T-helper 2 cell treated with Interferon-gamma antibody and Interleukin-4, amounts not matched to agents 100 ng/mL and 5 ng/mL, for 36 hours (primary cell): ENCODE measurements at regions not wholly inside any gene's neighbourhood (a gene's known extent, or its start where the extent isn't known, plus 50 kb on each side); places are given as distances from the start of the nearest gene placed in this dataset.
"Not testable (repeated sequence)": the region's sequence is repeated elsewhere in the genome, so short reads cannot be mapped to it uniquely, and the experiment has no call there.

Experiments
- intact Hi-C: fragments of 100-400 bp; cut with micrococcal nuclease; formaldehyde crosslinking; loops from one replicate; pipeline ENCODE4 v1.15.1; 2023

DNA sequence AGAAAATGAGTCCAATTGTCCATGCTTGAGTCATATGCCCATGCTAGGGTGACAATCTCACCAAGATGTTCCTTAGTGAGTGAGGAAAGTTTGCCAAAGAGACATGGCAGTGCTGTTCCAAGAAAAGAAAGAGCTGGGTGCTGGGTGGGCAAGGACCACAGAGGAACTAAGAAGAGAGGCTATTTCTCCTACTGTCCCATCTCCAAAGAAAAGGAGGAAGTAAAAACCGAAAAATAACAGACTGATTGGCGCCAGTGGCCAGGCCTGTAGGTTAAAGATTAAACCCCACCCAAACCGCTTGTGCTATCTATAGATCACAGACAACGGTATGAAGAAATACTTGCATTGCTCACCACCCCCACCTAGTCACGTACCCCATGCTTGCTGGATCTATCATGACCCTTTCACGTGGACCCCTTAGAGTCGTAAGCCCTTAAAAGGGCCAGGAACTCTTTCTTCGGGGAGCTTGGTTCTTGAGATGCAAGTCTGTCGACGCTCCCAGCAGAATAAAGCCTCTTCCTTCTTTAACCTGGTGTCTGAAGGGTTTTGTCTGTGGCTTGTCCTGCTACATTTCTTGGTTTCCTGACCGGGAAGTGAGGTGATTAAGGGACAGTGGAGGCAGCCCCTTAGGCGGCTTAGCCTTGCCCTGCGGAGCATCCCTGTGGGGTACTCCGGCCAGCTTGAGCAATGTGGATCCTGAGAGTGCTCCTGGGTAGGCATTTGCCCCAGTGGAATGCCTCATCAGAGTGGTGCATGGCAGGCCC lies 606.5 kb downstream of the UQCRFS1 start:
- intact Hi-C loops, result no loop called here

DNA sequence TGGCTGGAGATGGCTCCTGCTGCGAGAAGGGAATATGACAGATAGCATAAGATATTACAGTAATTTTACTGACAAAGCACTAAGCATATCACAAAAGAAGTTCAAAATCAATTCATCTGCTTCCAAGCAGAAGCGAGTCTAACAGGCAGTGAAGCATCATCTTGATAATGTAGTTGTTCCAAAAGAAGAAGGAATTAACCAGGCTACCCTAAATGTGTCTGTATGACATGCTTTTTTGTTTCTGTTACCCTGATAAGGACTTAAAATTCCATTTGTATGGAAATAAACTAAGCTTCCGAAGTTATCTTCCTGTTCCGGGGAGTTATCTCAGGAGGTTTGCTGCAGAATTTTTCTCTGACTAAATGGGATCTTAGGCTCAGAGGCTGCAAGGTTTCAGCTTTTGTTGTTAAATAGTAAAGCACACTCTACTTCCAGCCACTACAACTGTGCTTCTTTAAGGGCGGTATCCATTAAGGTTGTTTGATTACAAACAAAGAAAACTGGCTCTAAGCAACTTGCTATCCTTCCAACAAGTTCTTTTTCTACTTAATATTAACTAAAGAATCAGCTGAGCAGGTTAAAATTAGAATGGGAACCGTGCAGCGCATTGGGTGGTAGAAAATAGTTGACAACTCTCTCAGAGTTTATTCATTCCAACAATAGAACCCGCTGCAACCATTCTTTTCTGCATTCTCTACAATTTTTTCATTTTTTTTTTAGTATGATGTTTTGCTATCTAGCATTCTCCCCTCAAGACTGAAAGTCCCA lies 607.3 kb downstream of the UQCRFS1 start:
- intact Hi-C loops, result no loop called here

DNA sequence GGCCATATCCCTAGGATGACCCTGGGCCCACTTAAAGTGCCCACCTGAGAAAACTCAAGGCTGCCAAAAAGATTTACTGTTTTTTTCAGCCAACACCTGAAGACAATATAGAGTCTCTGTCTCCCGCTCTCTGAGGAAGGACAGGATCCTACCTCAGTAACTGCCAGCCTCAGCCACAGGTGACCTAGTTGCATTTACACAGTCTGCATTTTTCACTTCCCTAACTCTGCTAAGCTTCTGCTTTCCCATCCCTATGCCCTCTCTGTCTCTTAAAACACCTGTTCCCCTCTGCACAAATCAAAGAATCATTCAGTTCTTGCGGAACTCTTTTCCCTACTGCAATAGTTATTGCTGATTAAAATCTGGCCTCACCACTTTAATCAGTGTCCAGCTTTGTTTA lies 609.5 kb downstream of the UQCRFS1 start:
- intact Hi-C loops, result no loop called here

DNA sequence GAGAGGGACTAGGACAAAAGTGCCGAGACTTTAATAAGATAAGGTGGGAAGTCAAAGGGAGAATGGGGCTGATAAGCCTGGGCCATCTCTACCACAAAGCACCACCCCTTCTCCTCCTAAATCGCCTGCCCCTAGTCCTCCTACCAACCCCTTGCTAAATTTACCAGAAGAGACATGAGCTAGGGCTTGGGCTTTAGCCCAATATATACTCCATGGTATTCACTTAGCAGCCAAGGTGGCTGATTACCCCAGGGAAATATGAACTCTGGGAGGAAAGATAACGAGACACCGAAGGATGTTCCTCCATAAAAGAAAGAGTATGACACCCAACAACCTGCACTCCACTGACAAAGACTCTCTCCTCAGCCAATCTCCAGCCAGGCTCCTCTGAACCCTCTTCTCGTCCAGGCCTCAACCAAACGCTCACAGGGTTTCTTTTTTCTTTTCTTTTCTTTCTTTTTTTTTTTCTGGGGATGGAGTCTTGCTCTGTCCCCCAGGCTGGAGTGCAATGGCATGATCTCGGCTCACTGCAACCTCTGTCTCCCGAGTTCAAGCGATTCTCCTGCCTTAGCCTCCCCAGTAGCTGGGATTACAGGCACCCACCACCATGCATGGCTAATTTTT lies 610.2 kb downstream of the UQCRFS1 start:
- intact Hi-C loops, result no loop called here

DNA sequence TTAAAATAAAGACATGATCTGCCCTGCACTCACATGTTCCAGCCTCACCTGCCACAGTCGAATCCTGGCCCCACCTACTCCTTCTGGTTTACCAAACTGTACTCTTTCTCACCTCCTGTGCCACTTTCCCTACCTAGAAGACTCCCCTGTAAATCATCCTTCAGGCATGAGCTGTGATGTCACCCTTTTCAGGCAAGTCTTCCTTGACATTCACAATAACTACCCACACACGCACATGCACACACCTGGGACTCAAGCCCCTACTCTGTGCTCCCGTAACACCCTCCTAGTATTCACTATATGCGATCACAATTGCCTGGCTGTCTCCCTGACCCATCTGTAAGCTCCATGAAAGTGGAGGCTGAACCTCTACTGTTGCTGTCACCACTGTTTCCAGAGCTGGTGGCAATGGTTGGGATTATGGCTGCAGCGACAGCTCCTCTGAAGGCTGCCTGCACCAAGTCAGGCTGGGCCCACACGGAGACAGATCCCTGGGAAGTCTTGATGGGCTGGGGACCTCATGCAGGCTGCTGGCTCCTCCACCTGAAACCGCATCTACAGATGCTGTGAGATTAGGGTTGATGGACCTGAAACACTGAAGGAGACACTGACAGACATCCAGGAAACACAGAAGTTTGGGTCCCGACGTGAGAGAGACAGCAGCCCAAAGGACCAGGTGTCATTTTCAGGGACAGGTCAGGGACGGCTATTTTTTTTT lies 611.1 kb downstream of the UQCRFS1 start:
- intact Hi-C loops, result no loop called here

DNA sequence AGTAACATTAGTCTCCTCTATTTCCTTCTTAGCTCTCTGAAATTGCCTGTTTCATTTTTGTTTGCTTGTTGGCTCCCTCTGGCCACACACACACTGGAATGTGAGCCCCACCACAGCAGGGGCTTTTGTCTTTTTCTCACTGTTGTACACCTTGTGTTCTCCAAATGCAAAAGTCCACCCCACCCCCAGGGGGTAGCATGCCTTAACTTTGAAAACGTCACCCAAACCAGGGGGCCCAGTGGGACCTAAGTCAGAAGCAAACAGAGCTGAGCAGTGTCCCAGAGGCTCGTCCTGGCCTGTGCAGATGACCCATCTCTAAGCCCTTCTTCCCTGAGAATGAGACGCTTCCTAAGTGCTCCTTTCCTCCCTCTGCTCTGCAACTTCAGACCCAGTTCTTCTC lies 614.1 kb downstream of the UQCRFS1 start:
- intact Hi-C loops, result no loop called here

DNA sequence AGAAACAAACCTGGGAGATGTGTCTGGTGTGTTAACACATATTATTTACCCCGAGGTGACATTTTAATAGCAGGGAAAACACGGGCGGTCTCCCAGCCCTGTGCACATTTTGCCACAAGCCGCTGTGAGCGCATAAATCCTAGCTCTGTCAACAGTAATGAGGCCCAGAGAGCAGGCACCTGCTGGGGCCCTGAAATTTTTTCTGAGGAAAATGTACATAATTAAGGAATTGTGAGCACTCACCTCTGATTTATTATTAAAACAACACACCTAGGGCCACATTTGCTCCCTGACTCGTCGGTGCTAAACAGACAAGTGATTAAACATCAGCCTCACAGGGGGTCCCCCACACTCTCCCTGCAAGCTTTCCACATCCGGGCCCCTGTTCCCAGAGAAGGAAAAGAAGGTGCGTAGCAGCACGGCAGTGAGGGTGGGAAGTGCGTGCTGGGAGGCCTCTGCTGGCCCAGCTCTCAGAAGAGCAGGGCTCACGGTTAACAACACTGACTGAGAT lies 616.3 kb downstream of the UQCRFS1 start:
- intact Hi-C loops, result no loop called here

DNA sequence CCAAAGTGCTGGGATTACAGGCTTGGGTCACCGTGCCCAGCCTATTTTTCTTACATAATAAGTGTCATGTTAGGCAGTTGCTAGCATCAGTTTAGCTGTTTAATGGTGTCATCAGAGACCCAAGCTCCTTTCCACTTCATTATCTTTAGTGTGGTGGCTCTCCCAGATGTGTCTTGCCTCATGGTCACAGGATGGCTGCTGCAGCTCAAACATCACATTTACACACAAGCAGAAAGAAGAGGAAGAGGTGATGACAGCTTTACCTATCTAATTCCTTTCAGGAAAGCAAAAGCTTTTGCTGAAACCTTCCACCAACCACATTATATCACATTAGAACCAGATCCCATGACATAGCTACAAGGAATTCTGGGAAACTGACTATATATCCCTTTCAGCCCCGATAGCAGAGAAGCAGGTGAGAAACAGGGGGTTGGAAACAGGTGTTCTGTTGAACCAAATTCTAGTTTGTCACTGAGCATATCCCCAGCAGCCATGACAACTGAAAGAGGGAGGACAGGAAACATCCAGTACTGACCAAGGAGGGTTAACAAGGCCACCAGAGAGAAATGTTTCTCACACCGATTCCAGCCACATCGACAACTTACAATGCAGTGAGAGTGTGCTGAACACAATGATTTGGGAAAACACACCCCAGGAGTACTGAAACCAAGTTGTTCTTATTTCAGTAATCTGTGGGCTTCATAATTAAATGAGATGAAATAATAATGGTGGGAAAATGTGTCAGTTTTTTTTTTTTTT lies 617.0 kb downstream of the UQCRFS1 start:
- intact Hi-C loops, result no loop called here

DNA sequence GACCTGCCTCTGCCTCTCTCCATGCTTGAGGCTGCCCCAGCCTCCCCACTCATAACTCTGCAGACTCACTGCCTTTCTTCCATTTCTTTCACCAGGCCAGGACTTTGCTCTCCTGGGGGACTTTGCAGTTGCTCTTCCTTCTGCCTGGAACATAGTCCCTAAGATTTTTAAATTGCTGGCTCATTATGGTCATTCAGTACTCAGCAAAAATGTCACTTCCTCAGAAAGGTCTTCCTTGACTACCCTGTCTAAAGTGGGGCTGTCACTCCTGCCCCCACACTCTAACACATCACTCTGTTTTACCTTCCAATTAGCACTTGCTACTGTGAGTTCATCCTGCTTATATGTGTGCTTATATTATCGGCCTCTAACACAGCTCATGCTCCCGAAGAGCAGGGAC lies 618.2 kb downstream of the UQCRFS1 start:
- intact Hi-C loops, result no loop called here

DNA sequence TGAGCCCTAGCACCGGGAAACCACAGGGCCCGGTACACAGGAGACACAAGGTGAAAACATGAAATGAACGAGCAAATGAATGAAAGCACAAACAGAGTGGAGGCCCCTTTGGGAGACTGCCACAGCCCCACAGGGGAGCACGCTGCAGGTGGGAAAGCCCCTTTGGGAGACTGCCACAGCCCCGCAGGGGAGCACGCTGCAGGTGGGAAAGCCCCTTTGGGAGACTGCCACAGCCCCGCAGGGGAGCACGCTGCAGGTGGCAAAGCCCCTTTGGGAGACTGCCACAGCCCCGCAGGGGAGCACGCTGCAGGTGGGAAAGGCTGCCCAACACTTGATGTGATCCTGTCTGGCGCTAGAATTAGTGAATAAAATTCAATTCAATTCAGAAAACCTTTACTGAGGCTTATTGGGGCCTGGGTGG lies 623.0 kb downstream of the UQCRFS1 start:
- intact Hi-C loops, result not testable (repeated sequence)

DNA sequence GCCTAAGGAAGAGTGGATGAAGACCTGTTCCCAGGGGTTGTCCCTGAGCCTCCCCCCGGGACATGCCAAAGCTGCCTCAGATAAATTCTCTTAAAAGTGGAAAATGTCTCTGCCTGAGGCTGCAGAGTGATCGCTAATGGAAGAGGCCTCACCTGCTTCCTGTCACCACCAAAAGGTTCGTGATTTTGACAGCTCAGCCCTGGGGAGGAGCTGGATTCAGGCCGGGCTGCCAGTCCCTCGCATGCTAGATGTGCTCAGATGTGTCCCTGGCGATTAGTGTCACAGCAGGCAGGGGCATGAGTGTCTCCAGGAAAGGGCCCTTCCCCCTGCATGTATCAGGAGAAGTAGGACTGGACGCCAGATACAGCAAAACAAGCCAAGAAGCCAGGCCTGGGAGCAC lies 626.5 kb downstream of the UQCRFS1 start:
- intact Hi-C loops, result no loop called here

DNA sequence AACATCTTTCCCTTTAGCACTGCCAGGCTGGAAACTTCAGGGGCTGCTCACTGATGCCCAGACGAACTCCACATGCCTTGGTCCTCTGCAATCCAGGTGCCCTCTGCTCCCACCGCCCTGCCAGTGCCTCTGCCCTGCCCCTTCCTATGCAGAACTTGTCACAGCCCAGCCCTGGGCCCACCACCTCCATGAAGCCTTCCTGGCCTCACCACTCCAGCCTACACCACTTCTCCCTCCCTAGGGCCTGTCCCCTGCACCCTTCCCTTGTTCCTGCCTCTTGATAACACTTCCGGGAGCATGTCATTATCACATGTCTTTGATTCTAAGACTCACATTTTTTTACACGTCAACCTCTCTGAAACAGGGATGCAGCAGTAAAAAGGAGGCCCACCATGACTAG lies 627.2 kb downstream of the UQCRFS1 start:
- intact Hi-C loops, result no loop called here

DNA sequence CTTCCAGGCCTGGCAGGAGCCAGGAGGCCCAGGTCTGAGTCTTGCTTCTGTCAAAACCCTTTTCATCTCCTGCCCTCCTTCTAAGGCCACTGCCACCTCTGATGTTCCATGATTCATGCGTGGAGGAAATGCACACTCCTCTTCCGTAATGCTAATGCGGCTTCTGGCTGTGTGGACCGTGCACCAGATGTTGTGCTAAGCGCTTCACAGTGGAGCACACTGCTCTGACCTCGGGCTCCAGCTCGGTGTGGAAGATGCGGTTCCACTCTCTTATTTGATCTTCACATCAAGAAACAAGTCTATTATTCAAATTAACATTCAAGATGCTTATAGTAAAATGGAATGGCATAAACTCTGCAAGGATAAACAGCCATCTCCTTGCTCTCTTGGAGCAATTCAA lies 629.2 kb downstream of the UQCRFS1 start:
- intact Hi-C loops, result no loop called here

DNA sequence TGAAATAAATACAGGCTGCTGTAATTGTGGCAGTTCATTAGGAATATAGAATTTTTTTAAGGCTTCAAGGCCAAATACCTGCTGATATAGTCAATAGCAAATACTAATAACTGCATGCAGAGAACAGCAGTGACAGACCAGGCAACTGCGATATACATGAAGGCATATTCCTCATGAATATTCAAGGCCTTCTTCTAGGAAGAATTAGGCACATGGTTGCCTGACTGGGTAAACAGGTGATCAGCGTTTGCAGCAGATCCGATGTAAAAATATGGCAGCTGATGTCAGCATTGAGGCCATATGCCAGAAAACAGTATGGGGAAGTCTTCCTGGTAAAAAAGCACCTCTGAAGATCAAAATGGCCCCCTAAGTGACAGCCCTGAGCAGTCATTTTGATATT lies 629.7 kb downstream of the UQCRFS1 start:
- intact Hi-C loops, result no loop called here

DNA sequence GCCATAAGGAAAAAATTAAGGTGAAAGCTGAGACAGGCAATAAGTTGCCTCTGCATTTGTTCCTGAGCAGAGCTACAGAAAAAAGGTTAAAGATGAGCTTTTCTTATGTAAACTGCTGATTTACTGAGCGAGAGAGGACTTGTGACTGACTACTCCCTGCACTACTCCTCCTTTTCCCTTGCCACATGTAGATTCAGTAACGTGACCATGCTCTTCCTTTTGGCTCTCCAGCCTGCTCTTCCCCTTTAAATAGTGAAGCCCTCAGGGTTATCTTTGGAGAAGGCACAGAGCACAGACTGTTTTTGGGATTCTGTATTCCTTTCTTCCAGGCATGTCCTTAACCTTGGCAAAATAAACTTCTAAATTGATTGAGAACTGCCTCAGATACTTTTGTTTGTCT lies 630.2 kb downstream of the UQCRFS1 start:
- intact Hi-C loops, result no loop called here

DNA sequence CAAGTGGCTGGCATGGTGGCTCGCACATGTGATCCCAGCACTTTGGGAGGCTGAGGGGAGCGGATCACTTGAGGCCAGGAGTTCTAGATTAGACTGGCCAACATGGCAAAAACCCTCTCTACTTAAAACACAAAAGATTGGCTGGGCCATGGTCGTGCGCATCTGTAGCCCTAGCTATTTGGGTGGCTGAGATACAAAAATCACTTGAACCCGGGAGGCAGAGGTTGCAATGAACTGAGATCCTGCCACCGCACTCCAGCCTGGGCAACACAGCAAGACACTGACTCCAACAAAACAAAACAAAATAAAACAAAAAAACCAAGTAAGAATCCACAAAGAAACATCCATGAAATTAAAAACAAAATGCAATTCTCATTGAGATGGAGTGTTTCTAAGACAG lies 630.6 kb downstream of the UQCRFS1 start:
- intact Hi-C loops, result no loop called here

DNA sequence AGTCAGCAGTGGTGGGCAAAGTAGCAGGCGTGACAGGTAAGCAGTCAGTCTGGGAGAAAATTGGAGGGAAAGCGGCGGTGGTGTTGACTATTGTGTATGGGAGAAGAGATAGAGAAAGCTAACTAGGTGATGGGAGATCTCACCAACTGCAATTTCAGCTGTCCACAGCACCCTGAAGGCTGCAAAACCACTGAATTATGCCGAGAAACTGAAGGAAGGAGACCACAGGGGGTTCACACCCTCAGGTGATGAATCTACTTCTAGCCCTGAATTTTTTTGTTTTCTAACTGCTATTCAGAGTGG lies 631.5 kb downstream of the UQCRFS1 start:
- intact Hi-C loops, result no loop called here

DNA sequence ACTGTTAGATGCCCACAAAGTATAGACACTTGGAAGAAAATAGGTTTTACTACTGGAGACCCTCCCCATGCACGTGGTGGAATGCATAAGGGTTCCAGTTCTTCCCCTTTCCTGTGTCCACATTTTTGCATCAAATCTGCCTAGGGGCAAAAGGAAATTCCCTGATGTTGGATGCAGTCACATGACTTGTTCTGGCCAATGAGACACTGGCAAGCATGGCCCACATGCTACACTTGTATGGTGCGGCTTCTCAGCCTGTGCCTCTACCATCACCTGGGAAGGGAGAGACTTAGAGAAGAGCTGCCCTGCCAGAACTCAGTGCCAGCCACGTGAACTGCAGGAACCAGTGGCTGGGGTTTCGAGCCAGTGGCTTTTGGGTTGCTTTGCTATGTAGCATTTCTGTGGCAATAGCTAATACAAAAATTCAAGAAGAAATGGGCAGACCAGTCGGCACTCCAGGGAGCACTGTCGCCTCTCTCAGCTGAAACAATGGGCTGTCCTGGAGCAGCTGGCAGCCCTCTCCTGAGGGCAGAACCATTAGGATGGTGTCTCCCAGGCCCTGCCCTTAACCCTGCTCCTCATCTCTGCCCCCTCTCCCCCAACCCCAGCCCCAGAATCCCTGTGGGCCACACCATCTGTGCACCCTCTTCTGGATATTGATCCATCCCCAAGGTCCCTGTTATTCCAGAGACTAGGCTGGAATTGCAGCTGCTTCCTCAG lies 634.0 kb downstream of the UQCRFS1 start:
- intact Hi-C loops, result no loop called here

DNA sequence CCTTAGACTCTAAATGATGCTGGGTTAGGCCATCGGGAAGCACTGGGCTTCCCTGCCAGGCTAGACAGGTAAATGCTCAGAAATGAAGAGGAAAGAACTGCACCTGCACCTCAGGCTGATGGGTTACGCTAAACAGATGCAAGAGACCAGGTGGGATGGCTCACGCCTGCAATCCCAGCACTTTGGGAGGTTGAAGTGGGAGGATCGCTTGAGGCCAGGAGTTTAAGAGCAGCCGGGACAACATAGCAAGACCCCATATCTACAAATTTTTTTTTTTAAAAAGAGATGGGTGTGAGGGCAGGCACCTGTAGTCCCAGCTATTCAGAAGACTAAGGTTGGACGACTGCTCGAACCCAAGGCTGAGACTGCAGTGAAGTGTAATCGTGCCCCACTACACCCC lies 634.7 kb downstream of the UQCRFS1 start:
- intact Hi-C loops, result no loop called here

DNA sequence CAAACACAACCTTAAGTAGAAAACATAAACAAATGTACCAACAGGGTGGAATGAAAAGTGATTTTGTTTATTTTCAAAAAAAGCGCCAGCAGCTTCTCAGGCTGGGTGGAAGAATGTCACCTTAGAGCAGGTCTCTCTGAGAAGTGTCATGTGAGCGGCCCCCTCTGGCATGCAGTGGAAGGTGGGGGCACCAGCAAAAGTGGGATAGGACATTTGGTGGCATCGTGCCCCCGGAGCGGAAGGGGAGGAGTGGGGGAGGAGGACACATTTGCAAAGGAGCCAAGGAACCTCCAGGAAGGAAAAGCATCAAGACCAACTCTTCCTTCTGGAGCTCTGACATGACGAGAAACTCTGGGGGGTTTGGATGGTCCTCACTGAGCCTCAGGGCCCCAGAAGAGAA lies 635.3 kb downstream of the UQCRFS1 start:
- intact Hi-C loops, result no loop called here
